Esophagus squamous epithelium (tissue), 4 donors: ENCODE measurements at regions not wholly inside any gene's neighbourhood (a gene's known extent, or its start where the extent isn't known, plus 50 kb on each side); places are given as distances from the start of the nearest gene placed in this dataset.

ENCODE experiments used
- CTCF ChIP-seq, 6 experiments: fragments of 450-650 bp in 4 of 6; fragments of 200-600 bp in 2 of 6; sonication (generic) in 2 of 6; IDR thresholded peaks; one replicate each; pipeline ENCODE4 v1.5.1; 2016 to 2019; ENCODE audit warnings: antibody characterized with exemption in 6 of 6, mild to moderate bottlenecking in 4 of 6, moderate library complexity in 4 of 6
- POLR2A ChIP-seq, 4 donors: fragments of 450-650 bp; IDR thresholded peaks; one replicate each; pipeline ENCODE4 v1.6.1; 2017; ENCODE audit warnings: antibody characterized with exemption in 4 of 4, mild to moderate bottlenecking in 4 of 4, moderate library complexity in 3 of 4

GRCh38 chr18:76668546-76668945 lies 153.8 kb upstream of the ZNF236 start:
- TF ChIP-seq CTCF (IDR thresholded peaks at IDR 0.05), result no peak
- no peak for TF ChIP-seq POLR2A (IDR thresholded peaks at IDR 0.05)
